MG63 (cell line): ENCODE measurements at regions not wholly inside any gene's neighbourhood (a gene's known extent, or its start where the extent isn't known, plus 50 kb on each side); places are given as distances from the start of the nearest gene placed in this dataset.
A peak's percentile ranks its signal among the peaks of the same experiment; 100 is the strongest.
"Not testable (repeated sequence)": the region's sequence is repeated elsewhere in the genome, so short reads cannot be mapped to it uniquely, and the experiment has no call there.

Source experiments
- DNase-seq: peaks from one replicate; pipeline ENCODE4 v3.0.0-alpha.2; 2020
- H3K27me3 ChIP-seq: fragments of 250-450 bp; sonication (Bioruptor Pico); 2 replicates; pipeline ENCODE4 v1.5.1; 2020; ENCODE audit warnings: mild to moderate bottlenecking, moderate library complexity
- H3K36me3 ChIP-seq: fragments of 250-450 bp; sonication (Bioruptor Pico); 2 replicates; pipeline ENCODE4 v1.5.1; 2020; ENCODE audit warnings: mild to moderate bottlenecking, moderate library complexity
- H3K4me3 ChIP-seq: fragments of 250-450 bp; sonication (Bioruptor Pico); 2 replicates; pipeline ENCODE4 v1.5.1; 2020; ENCODE audit warnings: mild to moderate bottlenecking, moderate library complexity
- H3K9me3 ChIP-seq: fragments of 250-450 bp; sonication (Bioruptor Pico); 2 replicates; pipeline ENCODE4 v1.5.1; 2020; ENCODE audit warnings: mild to moderate bottlenecking, moderate library complexity

- DNase-seq, H3K9me3 ChIP-seq, H3K4me3 ChIP-seq, H3K27me3 ChIP-seq, H3K36me3 ChIP-seq: not testable (repeated sequence)
These were observed 189.4 kb downstream of the ATP6V0E2 start for GRCh38 chr7:150063195-150063594.

GRCh38 chr7:150069555-150070313 lies 196.0 kb downstream of the ATP6V0E2 start:
- H3K36me3 ChIP-seq, DNase-seq, H3K4me3 ChIP-seq, H3K27me3 ChIP-seq, H3K9me3 ChIP-seq: not testable (repeated sequence)

- H3K4me3 ChIP-seq, DNase-seq, H3K36me3 ChIP-seq, H3K27me3 ChIP-seq, H3K9me3 ChIP-seq: not testable (repeated sequence)
These were observed 203.8 kb downstream of the ATP6V0E2 start for GRCh38 chr7:150077543-150077942.

GRCh38 chr7:150081865-150082264 lies 208.1 kb downstream of the ATP6V0E2 start:
- not testable (repeated sequence) for H3K4me3 ChIP-seq, H3K36me3 ChIP-seq, H3K27me3 ChIP-seq, H3K9me3 ChIP-seq, DNase-seq

GRCh38 chr7:150084724-150085123 lies 211.0 kb downstream of the ATP6V0E2 start:
- not testable (repeated sequence) for H3K27me3 ChIP-seq, H3K9me3 ChIP-seq, DNase-seq

GRCh38 chr7:150087478-150087877 lies 213.7 kb downstream of the ATP6V0E2 start:
- not testable (repeated sequence) for H3K27me3 ChIP-seq, H3K4me3 ChIP-seq, DNase-seq, H3K36me3 ChIP-seq, H3K9me3 ChIP-seq

More at GRCh38 chr7:150084724-150085123, 211.0 kb downstream of the ATP6V0E2 start:
- H3K4me3 ChIP-seq, H3K36me3 ChIP-seq: not testable (repeated sequence)

- not testable (repeated sequence) for H3K36me3 ChIP-seq, H3K4me3 ChIP-seq, H3K9me3 ChIP-seq, DNase-seq, H3K27me3 ChIP-seq
These were observed 215.4 kb downstream of the ATP6V0E2 start for GRCh38 chr7:150089139-150089538.

GRCh38 chr7:150090776-150091175 lies 217.0 kb downstream of the ATP6V0E2 start:
- H3K9me3 ChIP-seq, DNase-seq, H3K4me3 ChIP-seq, H3K36me3 ChIP-seq, H3K27me3 ChIP-seq: not testable (repeated sequence)

GRCh38 chr7:150093897-150094296 lies 220.1 kb downstream of the ATP6V0E2 start:
- not testable (repeated sequence) for H3K4me3 ChIP-seq

GRCh38 chr7:150096213-150096994 lies 222.6 kb downstream of the ATP6V0E2 start:
- H3K4me3 ChIP-seq, DNase-seq, H3K36me3 ChIP-seq, H3K27me3 ChIP-seq, H3K9me3 ChIP-seq: not testable (repeated sequence)

More at GRCh38 chr7:150093897-150094296, 220.1 kb downstream of the ATP6V0E2 start:
- H3K27me3 ChIP-seq, H3K36me3 ChIP-seq, H3K9me3 ChIP-seq, DNase-seq: not testable (repeated sequence)

- not testable (repeated sequence) for DNase-seq, H3K36me3 ChIP-seq, H3K4me3 ChIP-seq, H3K9me3 ChIP-seq, H3K27me3 ChIP-seq
These were observed 224.6 kb upstream of the LRRC61 start for GRCh38 chr7:150098592-150098991.

GRCh38 chr7:150101282-150101681 lies 221.9 kb upstream of the LRRC61 start:
- H3K4me3 ChIP-seq, DNase-seq, H3K9me3 ChIP-seq, H3K27me3 ChIP-seq, H3K36me3 ChIP-seq: not testable (repeated sequence)

GRCh38 chr7:150107283-150107682 lies 215.9 kb upstream of the LRRC61 start:
- H3K27me3 ChIP-seq, DNase-seq, H3K4me3 ChIP-seq, H3K9me3 ChIP-seq, H3K36me3 ChIP-seq: not testable (repeated sequence)

GRCh38 chr7:150110375-150110820 lies 212.8 kb upstream of the LRRC61 start:
- H3K9me3 ChIP-seq, H3K27me3 ChIP-seq: not testable (repeated sequence)
- peak; percentile 55 for DNase-seq

GRCh38 chr7:150110882-150111281 lies 212.3 kb upstream of the LRRC61 start:
- H3K27me3 ChIP-seq, H3K9me3 ChIP-seq, H3K4me3 ChIP-seq, H3K36me3 ChIP-seq, DNase-seq: not testable (repeated sequence)

More at GRCh38 chr7:150110375-150110820, 212.8 kb upstream of the LRRC61 start:
- not testable (repeated sequence) for H3K4me3 ChIP-seq, H3K36me3 ChIP-seq

GRCh38 chr7:150111373-150112139 lies 211.6 kb upstream of the LRRC61 start:
- H3K9me3 ChIP-seq, H3K27me3 ChIP-seq, H3K36me3 ChIP-seq, DNase-seq, H3K4me3 ChIP-seq: not testable (repeated sequence)

GRCh38 chr7:150113301-150113700 lies 209.9 kb upstream of the LRRC61 start:
- H3K4me3 ChIP-seq, H3K9me3 ChIP-seq, DNase-seq, H3K36me3 ChIP-seq, H3K27me3 ChIP-seq: not testable (repeated sequence)
